PC-9 (cell line): ENCODE measurements at regions not wholly inside any gene's neighbourhood (a gene's known extent, or its start where the extent isn't known, plus 50 kb on each side); places are given as distances from the start of the nearest gene placed in this dataset.

ENCODE experiments used
- BruUV-seq: library from RNA; stranded (reverse); fragments of 400-500 nt; replicated peaks from 2 replicates; lab custom pipeline; 2021; lab: Mats Ljungman, UMichigan
- CTCF ChIA-PET: fragments of 300-600 bp; sonication (Branson Sonifier 250); formaldehyde crosslinking; loops from one replicate; lab custom pipeline; 2022; ENCODE audit warnings: antibody characterized with exemption; lab: Charles Lee
- POLR2A ChIA-PET: fragments of 300-600 bp; sonication (Branson Sonifier 250); formaldehyde crosslinking; loops from one replicate; lab custom pipeline; 2022; ENCODE audit warnings: antibody characterized with exemption; ENCODE audit not compliant: unreplicated experiment; lab: Charles Lee
- DNase-seq, 2 experiments: peaks; one replicate each; pipeline versions ENCODE4 v3.0.0 to v3.0.0-alpha.2; 2015 to 2022; ENCODE audit warnings: mixed read lengths in 1 of 2
- H2AFZ ChIP-seq: fragments of 200-600 bp; sonication (generic); 2 replicates; pipeline ENCODE4 v1.8.1; 2017; ENCODE audit warnings: antibody characterized with exemption
- H3F3A ChIP-seq: fragments of 200-600 bp; sonication (generic); 2 replicates; pipeline ENCODE4 v1.8.1; 2017; ENCODE audit warnings: antibody characterized with exemption, mild to moderate bottlenecking, low read depth; ENCODE audit not compliant: insufficient read depth
- H3K27ac ChIP-seq: fragments of 200-600 bp; sonication (generic); 2 replicates; pipeline ENCODE4 v1.6.1; 2016; ENCODE audit warnings: mixed run types
- H3K27me3 ChIP-seq: fragments of 200-600 bp; sonication (generic); 2 replicates; pipeline ENCODE4 v1.6.1; 2016; ENCODE audit warnings: low read depth, mixed run types; ENCODE audit not compliant: insufficient read depth
- H3K36me3 ChIP-seq: fragments of 200-600 bp; sonication (generic); 2 replicates; pipeline ENCODE4 v1.6.1; 2016; ENCODE audit warnings: low read depth, mixed run types
- H3K4me1 ChIP-seq: fragments of 200-600 bp; sonication (generic); replicated peaks from 2 replicates; pipeline ENCODE4 v1.6.1; 2016; ENCODE audit warnings: mixed run types; ENCODE audit not compliant: insufficient read depth
- H3K4me2 ChIP-seq: fragments of 200-600 bp; sonication (generic); 2 replicates; pipeline ENCODE4 v1.6.1; 2017; ENCODE audit warnings: mixed run types
- H3K4me3 ChIP-seq: fragments of 200-600 bp; sonication (generic); 2 replicates; pipeline ENCODE4 v1.6.1; 2016; ENCODE audit warnings: mixed run types
- H3K79me2 ChIP-seq: fragments of 200-600 bp; sonication (generic); 2 replicates; pipeline ENCODE4 v1.6.1; 2017; ENCODE audit warnings: low read depth, mixed run types
- H3K9me2 ChIP-seq: fragments of 200-600 bp; sonication (generic); 2 replicates; pipeline ENCODE4 v1.8.1; 2017; ENCODE audit warnings: mild to moderate bottlenecking; ENCODE audit not compliant: insufficient read depth
- H3K9me3 ChIP-seq: fragments of 200-600 bp; sonication (generic); 2 replicates; pipeline ENCODE4 v1.8.1; 2016; ENCODE audit warnings: low read depth; ENCODE audit not compliant: insufficient read depth
- H4K20me1 ChIP-seq: fragments of 200-600 bp; sonication (generic); 2 replicates; pipeline ENCODE4 v1.8.1; 2017; ENCODE audit not compliant: insufficient read depth
- EZH2 ChIP-seq: fragments of 200-600 bp; sonication (generic); IDR thresholded peaks from 2 replicates; pipeline ENCODE4 v1.8.0; 2017; ENCODE audit warnings: antibody characterized with exemption, low read depth
- intact Hi-C: fragments of 100-400 bp; cut with micrococcal nuclease; formaldehyde crosslinking; loops from one replicate; pipeline ENCODE4 v1.10.0; 2022; ENCODE audit not compliant: unreplicated experiment
- TF ChIP-seq, protein P1 (sequence below): fragments of 200-600 bp; sonication (generic); conservative IDR thresholded peaks from 2 replicates; pipeline ENCODE4 v1.6.1; 2017; ENCODE audit warnings: mixed run types, antibody characterized with exemption, mild to moderate bottlenecking, moderate library complexity

DNA sequence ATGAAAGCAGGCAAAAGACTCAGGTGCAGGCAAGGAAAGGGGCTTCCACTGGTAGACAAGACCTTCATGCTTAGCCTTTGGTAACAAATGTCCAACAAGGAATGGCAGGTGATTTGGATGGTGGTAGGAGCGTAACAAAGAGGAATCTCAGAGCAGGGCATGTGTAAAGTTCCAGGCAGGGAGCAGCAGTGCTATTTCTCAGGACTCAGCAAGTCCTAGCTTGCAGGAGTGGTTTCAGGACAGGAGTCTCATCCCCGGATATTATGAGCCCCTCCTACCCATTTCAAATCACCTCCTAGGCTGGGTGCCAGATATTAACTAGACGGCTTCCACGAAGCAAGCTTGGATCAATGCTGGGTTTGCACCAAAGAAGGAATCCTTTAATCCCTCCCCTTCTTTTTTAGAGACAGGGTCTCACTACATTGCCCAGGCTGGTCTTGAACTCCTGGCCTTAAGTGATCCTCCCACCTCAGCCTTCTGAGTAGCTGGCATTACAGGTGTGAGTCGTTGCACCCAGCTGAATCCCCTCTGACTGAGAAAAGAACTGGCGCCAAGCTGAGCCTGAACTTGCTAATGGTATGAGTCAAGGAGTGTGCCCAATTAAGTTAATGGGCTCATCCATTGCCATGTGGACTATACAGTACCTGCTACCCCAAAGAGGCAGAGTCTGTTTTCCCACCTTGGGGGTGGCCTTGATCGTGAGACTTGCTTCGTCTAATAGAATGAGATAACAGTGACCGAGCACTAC lies 190.3 kb downstream of the ARL4C start:
- no peak for DNase-seq
- no peak overlapping the region for H3K4me2 ChIP-seq
- no peaks in the 10 kb centered on the region for H3K27me3 ChIP-seq
- no peaks in the 10 kb centered on the region for H3K79me2 ChIP-seq
- ChIA-PET CTCF (no interaction called here), POLR2A (no interaction called here)
- intact Hi-C loops, result no loop called here
- BruUV-seq, result no TSS peak
- no peak overlapping the region for H2AFZ ChIP-seq
- H3K36me3 ChIP-seq, result no peaks in the 10 kb centered on the region
- H3K27ac ChIP-seq, result no peak overlapping the region
- TF ChIP-seq, protein P1, sequence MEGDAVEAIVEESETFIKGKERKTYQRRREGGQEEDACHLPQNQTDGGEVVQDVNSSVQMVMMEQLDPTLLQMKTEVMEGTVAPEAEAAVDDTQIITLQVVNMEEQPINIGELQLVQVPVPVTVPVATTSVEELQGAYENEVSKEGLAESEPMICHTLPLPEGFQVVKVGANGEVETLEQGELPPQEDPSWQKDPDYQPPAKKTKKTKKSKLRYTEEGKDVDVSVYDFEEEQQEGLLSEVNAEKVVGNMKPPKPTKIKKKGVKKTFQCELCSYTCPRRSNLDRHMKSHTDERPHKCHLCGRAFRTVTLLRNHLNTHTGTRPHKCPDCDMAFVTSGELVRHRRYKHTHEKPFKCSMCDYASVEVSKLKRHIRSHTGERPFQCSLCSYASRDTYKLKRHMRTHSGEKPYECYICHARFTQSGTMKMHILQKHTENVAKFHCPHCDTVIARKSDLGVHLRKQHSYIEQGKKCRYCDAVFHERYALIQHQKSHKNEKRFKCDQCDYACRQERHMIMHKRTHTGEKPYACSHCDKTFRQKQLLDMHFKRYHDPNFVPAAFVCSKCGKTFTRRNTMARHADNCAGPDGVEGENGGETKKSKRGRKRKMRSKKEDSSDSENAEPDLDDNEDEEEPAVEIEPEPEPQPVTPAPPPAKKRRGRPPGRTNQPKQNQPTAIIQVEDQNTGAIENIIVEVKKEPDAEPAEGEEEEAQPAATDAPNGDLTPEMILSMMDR, result no peak
- TF ChIP-seq EZH2, result no peak
- no peaks in the 10 kb centered on the region for H3K9me2 ChIP-seq
- H3K4me3 ChIP-seq, result no peak overlapping the region
- H3F3A ChIP-seq, result peaks cover 28% of the 10 kb centered on the region
- H3K9me3 ChIP-seq, result no peaks in the 10 kb centered on the region; the same call in 1 of the 2 replicates
- peaks cover 43% of the 10 kb centered on the region for H3K4me1 ChIP-seq
- H4K20me1 ChIP-seq, result no peaks in the 10 kb centered on the region

DNA sequence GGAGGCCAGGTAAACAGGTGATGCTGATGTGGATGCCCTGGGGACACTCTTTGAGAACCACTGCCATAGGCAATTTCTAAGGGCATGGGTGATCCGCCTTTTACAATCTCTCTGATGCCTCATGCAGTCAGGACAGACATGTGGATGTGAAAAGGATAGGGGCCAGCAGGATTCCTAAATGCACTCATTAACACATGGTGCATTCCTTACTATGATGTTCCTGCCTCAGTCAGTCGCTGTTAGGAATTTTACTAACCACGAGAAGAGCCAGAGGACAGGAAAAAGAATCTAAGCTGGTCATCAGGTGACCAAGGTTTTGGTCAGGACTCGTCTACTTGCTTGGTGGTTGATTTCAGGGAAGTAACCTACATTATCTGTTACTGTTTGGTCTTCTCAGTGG lies 191.0 kb downstream of the ARL4C start:
- peaks cover 28% of the 10 kb centered on the region for H3F3A ChIP-seq
- TF ChIP-seq, protein P1, result no peak
- TF ChIP-seq EZH2, result no peak
- H3K27me3 ChIP-seq, result no peaks in the 10 kb centered on the region
- no peak overlapping the region for H3K4me3 ChIP-seq
- no TSS peak for BruUV-seq
- DNase-seq, result no peak
- peaks cover 43% of the 10 kb centered on the region for H3K4me1 ChIP-seq
- intact Hi-C loops, result loop anchor here (2.0 kb wide), 2 partner anchors 121 to 189 kb away; no protein-coding TSS in a partner anchor
- POLR2A ChIA-PET, result no interaction called here
- no peaks in the 10 kb centered on the region; the same call in 1 of the 2 replicates for H3K9me3 ChIP-seq
- H3K4me2 ChIP-seq, result peak overlapping the region; percentile 57; the same call in 1 of the 2 replicates
- CTCF ChIA-PET, result no interaction called here
- no peaks in the 10 kb centered on the region for H4K20me1 ChIP-seq
- no peak overlapping the region for H2AFZ ChIP-seq
- no peaks in the 10 kb centered on the region for H3K9me2 ChIP-seq
- no peaks in the 10 kb centered on the region for H3K36me3 ChIP-seq
- no peaks in the 10 kb centered on the region for H3K79me2 ChIP-seq
- peak overlapping the region; percentile 60 for H3K27ac ChIP-seq

DNA sequence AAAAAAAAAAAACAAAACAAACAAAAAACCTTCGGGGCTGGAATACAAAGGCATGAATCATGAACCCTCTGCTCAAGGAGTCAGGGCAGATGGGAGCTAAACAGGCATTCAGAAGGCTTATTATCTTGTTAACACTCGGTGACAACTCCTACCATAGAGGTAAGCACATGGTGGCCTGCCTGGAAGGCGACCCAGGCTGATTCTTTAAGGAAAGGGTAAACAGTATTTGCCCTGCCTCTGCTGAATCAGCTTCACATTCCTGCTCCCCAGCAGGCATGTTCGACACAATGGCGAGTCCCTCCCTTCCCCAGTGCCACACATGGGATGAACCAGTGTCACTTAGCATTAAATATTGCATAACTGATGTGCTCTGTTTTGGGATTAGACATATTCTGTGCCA lies 191.9 kb downstream of the ARL4C start:
- H3K4me3 ChIP-seq, result no peak overlapping the region
- H3F3A ChIP-seq, result peaks cover 28% of the 10 kb centered on the region
- BruUV-seq, result no TSS peak
- peak overlapping the region; percentile 57 for H3K4me2 ChIP-seq
- H3K4me1 ChIP-seq, result peaks cover 43% of the 10 kb centered on the region
- H3K36me3 ChIP-seq, result no peaks in the 10 kb centered on the region
- POLR2A ChIA-PET, result interaction anchor here (0.6 to 0.7 kb wide), 3 partner anchors 26 to 1449 kb away, joined by 3 to 10 read pairs (median 3); no protein-coding TSS in a partner anchor
- no peaks in the 10 kb centered on the region for H4K20me1 ChIP-seq
- intact Hi-C loops, result loop anchor here (2.0 kb wide), 2 partner anchors 122 to 190 kb away; no protein-coding TSS in a partner anchor
- no peaks in the 10 kb centered on the region for H3K9me2 ChIP-seq
- CTCF ChIA-PET, result interaction anchor here (0.6 to 1.6 kb wide), 4 partner anchors 15 to 1103 kb away, joined by 3 to 13 read pairs (median 4); no protein-coding TSS in a partner anchor
- H3K9me3 ChIP-seq, result no peaks in the 10 kb centered on the region; the same call in 1 of the 2 replicates
- no peak overlapping the region for H2AFZ ChIP-seq
- no peak for TF ChIP-seq EZH2
- TF ChIP-seq, protein P1, result no peak
- no peaks in the 10 kb centered on the region for H3K79me2 ChIP-seq
- peak overlapping the region; percentile 60 for H3K27ac ChIP-seq
- H3K27me3 ChIP-seq, result no peaks in the 10 kb centered on the region
- DNase-seq, result peak; percentile 79 to 95
